ENCODE measurements at regions not wholly inside any gene's neighbourhood (a gene's known extent, or its start where the extent isn't known, plus 50 kb on each side); places are given as distances from the start of the nearest gene placed in this dataset.

DNA sequence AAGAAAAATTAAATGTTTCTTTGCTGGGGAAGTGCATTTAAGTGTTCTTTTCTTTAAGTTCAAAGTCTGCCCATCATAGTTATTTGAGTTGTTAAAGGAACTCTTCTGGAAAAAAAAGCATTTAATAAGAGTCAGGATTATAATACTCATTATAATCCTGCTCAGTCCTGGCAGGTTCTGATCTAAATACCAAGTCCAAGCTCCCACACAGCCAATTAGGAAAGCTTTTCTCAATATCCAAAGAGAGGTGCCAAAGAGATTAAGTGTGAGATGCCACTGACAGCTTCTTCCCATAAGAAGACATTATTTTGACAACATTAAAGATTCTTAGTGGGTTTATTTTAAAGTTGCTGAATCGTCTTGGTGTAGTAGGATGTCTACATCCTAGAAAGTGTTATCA, 235.2 kb upstream of the DAB2 start:
- Histone ChIP-seq H4K20me1 (ENCODE audit: insufficient read depth, low read length, poor library complexity, severe bottlenecking) (no peaks in the 10 kb centered on the region), H3K4me3 (ENCODE audit: low read length, poor library complexity, severe bottlenecking) (no peak overlapping the region), H3K9me3 (ENCODE audit: insufficient read depth, low read depth, low read length) (no peaks in the 10 kb centered on the region), H3K79me2 (ENCODE audit: insufficient read depth, low read length) (no peaks in the 10 kb centered on the region), H3K27me3 (ENCODE audit: insufficient read depth, low read length, poor library complexity, severe bottlenecking) (no peaks in the 10 kb centered on the region), H2AFZ (ENCODE audit: low read length) (no peak overlapping the region), H3K4me2 (ENCODE audit: low read depth, low read length, poor library complexity, severe bottlenecking) (no peak overlapping the region), H3K9me2 (replicated peaks; ENCODE audit: low read depth, low read length) (no peaks in the 10 kb centered on the region), H3F3A (ENCODE audit: low read depth) (no peaks in the 10 kb centered on the region), H3K4me1 (ENCODE audit: insufficient read depth, low read length, poor library complexity, severe bottlenecking) (no peaks in the 10 kb centered on the region), H3K36me3 (ENCODE audit: insufficient read depth, low read length) (no peaks in the 10 kb centered on the region), H3K9ac (ENCODE audit: low read depth, low read length, poor library complexity, severe bottlenecking) (no peak overlapping the region)
- no peak for TF ChIP-seq EZH2phosphoT487 (IDR thresholded peaks at IDR 0.05; ENCODE audit: borderline replicate concordance)
- TF ChIP-seq, protein P1, sequence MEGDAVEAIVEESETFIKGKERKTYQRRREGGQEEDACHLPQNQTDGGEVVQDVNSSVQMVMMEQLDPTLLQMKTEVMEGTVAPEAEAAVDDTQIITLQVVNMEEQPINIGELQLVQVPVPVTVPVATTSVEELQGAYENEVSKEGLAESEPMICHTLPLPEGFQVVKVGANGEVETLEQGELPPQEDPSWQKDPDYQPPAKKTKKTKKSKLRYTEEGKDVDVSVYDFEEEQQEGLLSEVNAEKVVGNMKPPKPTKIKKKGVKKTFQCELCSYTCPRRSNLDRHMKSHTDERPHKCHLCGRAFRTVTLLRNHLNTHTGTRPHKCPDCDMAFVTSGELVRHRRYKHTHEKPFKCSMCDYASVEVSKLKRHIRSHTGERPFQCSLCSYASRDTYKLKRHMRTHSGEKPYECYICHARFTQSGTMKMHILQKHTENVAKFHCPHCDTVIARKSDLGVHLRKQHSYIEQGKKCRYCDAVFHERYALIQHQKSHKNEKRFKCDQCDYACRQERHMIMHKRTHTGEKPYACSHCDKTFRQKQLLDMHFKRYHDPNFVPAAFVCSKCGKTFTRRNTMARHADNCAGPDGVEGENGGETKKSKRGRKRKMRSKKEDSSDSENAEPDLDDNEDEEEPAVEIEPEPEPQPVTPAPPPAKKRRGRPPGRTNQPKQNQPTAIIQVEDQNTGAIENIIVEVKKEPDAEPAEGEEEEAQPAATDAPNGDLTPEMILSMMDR (conservative IDR thresholded peaks at IDR 0.05; ENCODE audit: low read length) = no peak

DNA sequence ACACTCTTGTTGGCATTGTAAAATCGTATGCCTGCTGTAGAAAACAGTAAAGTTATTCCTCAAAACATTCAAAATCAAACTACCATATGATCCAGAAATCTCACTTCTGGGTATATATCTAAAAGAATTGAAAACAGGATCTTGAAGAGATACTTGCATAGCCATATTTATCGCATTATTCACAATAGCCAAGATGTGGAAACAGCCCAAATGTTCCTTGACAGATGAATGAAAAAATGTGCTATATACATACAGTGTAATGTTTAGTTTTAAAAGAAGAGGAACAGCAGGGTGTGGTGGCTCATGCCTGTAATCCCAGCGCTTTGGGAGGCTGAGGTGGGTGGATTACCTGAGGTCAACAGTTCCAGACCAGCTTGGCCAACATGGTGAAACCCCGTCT, 234.1 kb upstream of the DAB2 start:
- H4K20me1 ChIP-seq (ENCODE audit: insufficient read depth, low read length, poor library complexity, severe bottlenecking) = no peaks in the 10 kb centered on the region
- H2AFZ ChIP-seq (ENCODE audit: low read length) = no peak overlapping the region
- no peaks in the 10 kb centered on the region for H3K79me2 ChIP-seq (ENCODE audit: insufficient read depth, low read length)
- H3K4me3 ChIP-seq (ENCODE audit: low read length, poor library complexity, severe bottlenecking) = no peak overlapping the region
- H3K4me1 ChIP-seq (ENCODE audit: insufficient read depth, low read length, poor library complexity, severe bottlenecking) = no peaks in the 10 kb centered on the region
- no peak overlapping the region for H3K9ac ChIP-seq (ENCODE audit: low read depth, low read length, poor library complexity, severe bottlenecking)
- H3K27me3 ChIP-seq (ENCODE audit: insufficient read depth, low read length, poor library complexity, severe bottlenecking) = no peaks in the 10 kb centered on the region
- no peaks in the 10 kb centered on the region for H3K9me3 ChIP-seq (ENCODE audit: insufficient read depth, low read depth, low read length)
- H3F3A ChIP-seq (ENCODE audit: low read depth) = no peaks in the 10 kb centered on the region
- TF ChIP-seq, protein P1 (conservative IDR thresholded peaks at IDR 0.05; ENCODE audit: low read length) = no peak
- TF ChIP-seq EZH2phosphoT487 (IDR thresholded peaks at IDR 0.05; ENCODE audit: borderline replicate concordance) = no peak
- no peak overlapping the region for H3K4me2 ChIP-seq (ENCODE audit: low read depth, low read length, poor library complexity, severe bottlenecking)
- H3K36me3 ChIP-seq (ENCODE audit: insufficient read depth, low read length) = no peaks in the 10 kb centered on the region
- H3K9me2 ChIP-seq (replicated peaks; ENCODE audit: low read depth, low read length) = no peaks in the 10 kb centered on the region

DNA sequence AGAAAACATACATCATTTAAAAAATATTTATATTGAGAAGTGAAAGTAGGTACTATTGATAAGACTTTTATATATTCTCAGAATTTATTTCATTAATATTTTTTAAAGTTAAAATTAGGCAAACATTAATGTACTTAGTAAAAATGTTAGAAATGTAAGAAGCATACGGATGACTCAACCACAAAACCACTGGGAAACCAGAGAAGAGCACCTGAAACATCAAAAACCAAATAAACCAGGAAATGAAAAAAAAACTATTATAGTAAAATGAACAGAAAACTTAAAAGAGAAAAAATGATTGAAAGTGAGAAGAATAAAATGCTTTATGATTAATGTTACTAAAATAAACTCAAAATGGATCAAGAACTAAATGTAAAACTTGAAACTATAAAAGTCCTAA, 233.2 kb upstream of the DAB2 start:
- Histone ChIP-seq H3K4me2 (ENCODE audit: low read depth, low read length, poor library complexity, severe bottlenecking) (no peak overlapping the region), H3K4me3 (ENCODE audit: low read length, poor library complexity, severe bottlenecking) (no peak overlapping the region), H3K79me2 (ENCODE audit: insufficient read depth, low read length) (no peaks in the 10 kb centered on the region), H3K9ac (ENCODE audit: low read depth, low read length, poor library complexity, severe bottlenecking) (no peak overlapping the region), H4K20me1 (ENCODE audit: insufficient read depth, low read length, poor library complexity, severe bottlenecking) (no peaks in the 10 kb centered on the region), H3K36me3 (ENCODE audit: insufficient read depth, low read length) (no peaks in the 10 kb centered on the region), H2AFZ (ENCODE audit: low read length) (no peak overlapping the region), H3K9me2 (replicated peaks; ENCODE audit: low read depth, low read length) (no peaks in the 10 kb centered on the region), H3K4me1 (ENCODE audit: insufficient read depth, low read length, poor library complexity, severe bottlenecking) (no peaks in the 10 kb centered on the region), H3K27me3 (ENCODE audit: insufficient read depth, low read length, poor library complexity, severe bottlenecking) (no peaks in the 10 kb centered on the region), H3K9me3 (ENCODE audit: insufficient read depth, low read depth, low read length) (no peaks in the 10 kb centered on the region), H3F3A (ENCODE audit: low read depth) (no peaks in the 10 kb centered on the region)
- TF ChIP-seq, protein P1 (conservative IDR thresholded peaks at IDR 0.05; ENCODE audit: low read length) = no peak
- TF ChIP-seq EZH2phosphoT487 (IDR thresholded peaks at IDR 0.05; ENCODE audit: borderline replicate concordance) = no peak

All from Loucy (cell line).